ENCODE measurements at regions not wholly inside any gene's neighbourhood (a gene's known extent, or its start where the extent isn't known, plus 50 kb on each side); places are given as distances from the start of the nearest gene placed in this dataset.

- no peak for DNase-seq (ENCODE audit: low spot score)
- no peak for TF ChIP-seq CTCF (IDR thresholded peaks at IDR 0.05)
- ATAC-seq (ENCODE audit: low FRiP score): no peak
These were observed 1501.4 kb downstream of the TBC1D22A start for GRCh38 chr22:48263791-48264351.

- no peak for DNase-seq (ENCODE audit: low spot score)
These were observed 1500.9 kb downstream of the TBC1D22A start for GRCh38 chr22:48263431-48263765.

DNA sequence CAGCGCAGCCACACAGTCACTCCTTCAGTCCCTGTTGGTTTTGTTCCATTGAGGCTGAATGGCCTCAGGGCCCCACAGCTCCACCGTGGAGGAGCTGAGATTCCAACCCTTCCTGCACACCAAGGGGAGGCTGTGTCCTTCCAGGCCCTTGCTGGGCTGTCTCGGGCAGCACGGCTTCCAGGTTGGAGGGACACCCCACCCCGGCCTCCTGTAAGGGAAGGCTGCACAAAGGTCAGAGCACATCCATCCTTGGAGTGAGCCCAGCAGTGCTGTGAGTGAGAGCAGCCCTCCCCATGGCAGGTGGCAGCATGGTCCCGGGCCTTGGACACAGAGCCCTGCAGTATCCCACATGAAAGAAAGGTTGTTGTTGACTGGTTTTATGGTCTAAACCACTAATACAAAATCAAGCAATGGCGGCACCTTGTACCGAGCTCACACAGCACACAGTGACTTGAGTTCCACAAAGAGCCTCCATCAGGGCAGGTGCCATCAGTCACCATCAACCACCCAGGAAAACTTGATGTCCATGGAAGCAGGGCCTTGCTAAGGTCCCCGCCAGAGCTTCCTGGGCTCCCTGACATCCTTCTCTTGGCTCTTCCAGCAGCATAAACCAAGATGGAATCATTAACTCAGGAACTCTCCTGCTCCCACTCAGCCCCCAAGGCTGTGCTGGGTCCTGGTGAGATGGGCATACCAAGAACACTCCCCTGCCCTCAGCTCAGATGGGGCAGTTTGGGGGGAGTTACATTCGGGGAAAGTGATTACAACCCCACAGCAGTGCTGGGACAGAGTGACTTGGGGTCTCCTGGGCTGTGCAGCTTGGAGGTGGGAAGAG is 1500.4 kb downstream of the TBC1D22A start:
- DNase-seq (ENCODE audit: low spot score) (no peak), ATAC-seq (ENCODE audit: low FRiP score) (no peak)
- TF ChIP-seq CTCF (IDR thresholded peaks at IDR 0.05): no peak

More at GRCh38 chr22:48263431-48263765, 1500.9 kb downstream of the TBC1D22A start:
- no peak for ATAC-seq (ENCODE audit: low FRiP score)
- no peak for TF ChIP-seq CTCF (IDR thresholded peaks at IDR 0.05)

DNA sequence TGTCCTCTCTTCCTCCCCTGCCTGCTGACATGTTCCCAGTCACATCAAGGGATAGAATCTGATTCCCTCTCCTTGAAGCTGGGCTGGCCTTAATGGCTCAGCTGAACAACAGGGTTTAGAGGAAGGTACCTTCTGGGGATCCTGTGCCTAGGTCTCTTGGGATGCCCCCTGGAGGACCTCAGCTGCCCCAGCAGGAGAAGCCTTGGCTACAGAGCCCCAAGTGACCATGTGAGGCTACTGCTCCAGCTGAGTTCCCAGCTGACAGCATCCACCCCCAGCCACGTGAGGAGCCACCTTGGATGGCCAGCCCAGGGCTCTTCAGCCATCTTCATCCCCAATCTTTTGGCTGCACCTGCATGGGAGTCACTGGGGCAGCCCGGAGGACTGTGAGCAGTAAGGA is 1499.3 kb downstream of the TBC1D22A start:
- ATAC-seq (ENCODE audit: low FRiP score): no peak
- no peak for TF ChIP-seq CTCF (IDR thresholded peaks at IDR 0.05)

DNA sequence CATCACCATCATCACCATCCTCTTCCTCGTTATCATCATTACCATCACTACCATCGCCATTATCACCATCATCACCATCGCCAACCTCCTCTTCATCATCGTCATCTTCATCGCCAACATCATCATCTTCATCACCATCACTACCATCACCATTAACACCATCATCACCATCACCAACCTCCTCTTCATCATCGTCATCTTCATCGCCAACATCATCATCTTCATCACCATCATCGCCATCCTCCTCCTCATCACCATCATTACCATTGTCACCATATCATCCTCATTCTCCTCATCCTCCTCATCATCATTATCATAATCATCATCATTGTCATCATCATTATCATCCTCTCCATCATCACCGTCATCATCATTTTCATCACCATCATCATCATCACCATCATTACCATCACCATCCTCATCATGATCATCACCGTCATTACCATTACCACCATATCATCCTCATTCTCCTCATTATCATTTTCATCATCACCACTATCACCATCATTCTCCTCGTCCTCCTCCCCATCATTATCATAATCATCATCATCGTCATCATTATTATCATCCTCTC is 1498.7 kb downstream of the TBC1D22A start:
- no peak for TF ChIP-seq CTCF (IDR thresholded peaks at IDR 0.05)
- no peak for ATAC-seq (ENCODE audit: low FRiP score)

More for the DNA sequence above, 1499.3 kb downstream of the TBC1D22A start:
- no peak for DNase-seq (ENCODE audit: low spot score)

GRCh38 chr22:48259991-48260670 is 1497.7 kb downstream of the TBC1D22A start:
- DNase-seq (ENCODE audit: low spot score) (no peak), ATAC-seq (ENCODE audit: low FRiP score) (no peak)
- no peak for TF ChIP-seq CTCF (IDR thresholded peaks at IDR 0.05)

More for the DNA sequence above, 1498.7 kb downstream of the TBC1D22A start:
- DNase-seq (ENCODE audit: low spot score): no peak

Data from omental fat pad (tissue), 3 donors.